GM10248 (cell line): ENCODE measurements at regions not wholly inside any gene's neighbourhood (a gene's known extent, or its start where the extent isn't known, plus 50 kb on each side); places are given as distances from the start of the nearest gene placed in this dataset.
A peak's percentile ranks its signal among the peaks of the same experiment; 100 is the strongest.

ENCODE experiments used
- CTCF ChIA-PET: fragments of 300-600 bp; sonication (Branson Sonifier 250); formaldehyde crosslinking; extraction: SDS; loops from one replicate; lab custom pipeline; 2021; ENCODE audit warnings: antibody characterized with exemption; lab: Yijun Ruan, JAX
- POLR2A ChIA-PET: fragments of 350-650 bp; sonication (Branson Sonifier 250); formaldehyde crosslinking; extraction: SDS; loops from one replicate; lab custom pipeline; 2020; ENCODE audit warnings: antibody characterized with exemption; lab: Yijun Ruan, JAX
- DNase-seq: peaks from one replicate; pipeline ENCODE4 v3.0.0; 2012; ENCODE audit errors: extremely low spot score
- TF ChIP-seq, protein P1 (sequence below): IDR thresholded peaks from 2 replicates; pipeline ENCODE4 v1.5.1; 2012; ENCODE audit warnings: mild to moderate bottlenecking, low read depth; ENCODE audit errors: extremely low read depth, missing control alignments, control extremely low read depth

DNA sequence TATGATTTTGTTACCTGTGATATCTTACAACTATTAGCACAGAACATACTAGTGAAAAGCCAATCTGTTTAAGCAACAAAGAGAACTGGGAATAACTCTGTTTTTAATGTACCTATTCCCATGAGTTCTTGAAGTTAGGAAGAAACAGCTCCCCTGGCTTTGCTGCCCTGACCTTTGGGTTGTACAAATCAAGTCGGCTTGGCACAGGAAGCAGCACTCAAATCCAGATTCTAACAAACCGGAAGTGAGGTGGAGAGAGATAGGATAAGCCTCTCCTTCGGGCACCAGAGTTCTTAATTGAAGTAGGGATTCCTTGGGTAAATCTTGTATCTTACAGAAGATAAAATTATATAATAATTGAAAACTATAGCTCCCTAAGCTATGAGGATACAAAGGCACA, 144.8 kb upstream of the CPEB2 start:
- TF ChIP-seq, protein P1, sequence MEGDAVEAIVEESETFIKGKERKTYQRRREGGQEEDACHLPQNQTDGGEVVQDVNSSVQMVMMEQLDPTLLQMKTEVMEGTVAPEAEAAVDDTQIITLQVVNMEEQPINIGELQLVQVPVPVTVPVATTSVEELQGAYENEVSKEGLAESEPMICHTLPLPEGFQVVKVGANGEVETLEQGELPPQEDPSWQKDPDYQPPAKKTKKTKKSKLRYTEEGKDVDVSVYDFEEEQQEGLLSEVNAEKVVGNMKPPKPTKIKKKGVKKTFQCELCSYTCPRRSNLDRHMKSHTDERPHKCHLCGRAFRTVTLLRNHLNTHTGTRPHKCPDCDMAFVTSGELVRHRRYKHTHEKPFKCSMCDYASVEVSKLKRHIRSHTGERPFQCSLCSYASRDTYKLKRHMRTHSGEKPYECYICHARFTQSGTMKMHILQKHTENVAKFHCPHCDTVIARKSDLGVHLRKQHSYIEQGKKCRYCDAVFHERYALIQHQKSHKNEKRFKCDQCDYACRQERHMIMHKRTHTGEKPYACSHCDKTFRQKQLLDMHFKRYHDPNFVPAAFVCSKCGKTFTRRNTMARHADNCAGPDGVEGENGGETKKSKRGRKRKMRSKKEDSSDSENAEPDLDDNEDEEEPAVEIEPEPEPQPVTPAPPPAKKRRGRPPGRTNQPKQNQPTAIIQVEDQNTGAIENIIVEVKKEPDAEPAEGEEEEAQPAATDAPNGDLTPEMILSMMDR: no peak
- no peak for DNase-seq
- ChIA-PET CTCF (interaction anchor here (1.5 to 2.4 kb wide), 2 partner anchors 11 to 14 kb away, joined by 5 to 8 read pairs; no protein-coding TSS in a partner anchor), POLR2A (no interaction called here)

DNA sequence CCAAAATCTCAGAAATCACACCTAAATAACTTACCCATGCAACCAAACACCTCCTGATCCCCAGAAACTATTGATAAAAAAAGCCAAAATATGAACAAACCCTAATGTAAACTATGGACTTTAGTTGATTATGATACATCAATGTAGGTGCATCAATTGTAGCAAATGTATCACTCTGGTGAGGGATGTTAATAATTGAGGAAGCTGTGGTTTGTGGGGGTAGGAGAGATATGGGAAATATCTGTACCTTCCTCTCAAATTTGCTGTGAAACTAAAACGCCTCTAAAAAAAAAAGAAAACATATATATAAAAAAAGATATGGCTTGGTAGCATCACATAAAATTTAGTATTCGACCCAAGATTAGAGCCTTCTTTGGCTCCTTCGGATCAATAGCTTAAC, 144.3 kb upstream of the CPEB2 start:
- ChIA-PET CTCF (interaction anchor here (1.5 kb wide), 1 partner anchor 10 kb away, joined by 5 read pairs; no protein-coding TSS in a partner anchor), POLR2A (no interaction called here)
- DNase-seq: no peak
- TF ChIP-seq, protein P1: no peak

DNA sequence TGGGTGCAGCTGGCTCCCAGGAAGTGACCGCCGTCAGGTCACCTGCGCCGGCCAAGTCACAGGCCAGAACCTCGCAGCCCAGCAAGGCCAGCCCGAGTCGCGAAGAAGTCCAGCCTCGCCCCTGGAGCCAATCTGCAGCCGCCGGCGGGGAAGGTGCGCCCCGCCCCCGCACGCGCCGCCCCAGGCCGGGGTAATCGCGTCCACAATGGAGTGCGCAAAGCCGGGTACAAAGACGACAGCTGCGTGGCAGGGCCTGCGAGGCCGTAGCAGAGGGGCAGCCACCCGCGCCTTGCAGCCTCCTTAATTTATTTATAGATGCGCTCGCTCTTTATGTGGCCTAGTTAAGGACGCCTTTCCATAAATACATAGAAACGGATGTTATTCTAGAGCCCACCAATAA, 139.4 kb upstream of the CPEB2 start:
- POLR2A ChIA-PET: no interaction called here
- CTCF ChIA-PET: interaction anchor here (1.0 to 1.5 kb wide), 2 partner anchors 9 to 12 kb away, joined by 3 to 5 read pairs; no protein-coding TSS in a partner anchor
- TF ChIP-seq, protein P1: no peak
- DNase-seq: peak; percentile 23

DNA sequence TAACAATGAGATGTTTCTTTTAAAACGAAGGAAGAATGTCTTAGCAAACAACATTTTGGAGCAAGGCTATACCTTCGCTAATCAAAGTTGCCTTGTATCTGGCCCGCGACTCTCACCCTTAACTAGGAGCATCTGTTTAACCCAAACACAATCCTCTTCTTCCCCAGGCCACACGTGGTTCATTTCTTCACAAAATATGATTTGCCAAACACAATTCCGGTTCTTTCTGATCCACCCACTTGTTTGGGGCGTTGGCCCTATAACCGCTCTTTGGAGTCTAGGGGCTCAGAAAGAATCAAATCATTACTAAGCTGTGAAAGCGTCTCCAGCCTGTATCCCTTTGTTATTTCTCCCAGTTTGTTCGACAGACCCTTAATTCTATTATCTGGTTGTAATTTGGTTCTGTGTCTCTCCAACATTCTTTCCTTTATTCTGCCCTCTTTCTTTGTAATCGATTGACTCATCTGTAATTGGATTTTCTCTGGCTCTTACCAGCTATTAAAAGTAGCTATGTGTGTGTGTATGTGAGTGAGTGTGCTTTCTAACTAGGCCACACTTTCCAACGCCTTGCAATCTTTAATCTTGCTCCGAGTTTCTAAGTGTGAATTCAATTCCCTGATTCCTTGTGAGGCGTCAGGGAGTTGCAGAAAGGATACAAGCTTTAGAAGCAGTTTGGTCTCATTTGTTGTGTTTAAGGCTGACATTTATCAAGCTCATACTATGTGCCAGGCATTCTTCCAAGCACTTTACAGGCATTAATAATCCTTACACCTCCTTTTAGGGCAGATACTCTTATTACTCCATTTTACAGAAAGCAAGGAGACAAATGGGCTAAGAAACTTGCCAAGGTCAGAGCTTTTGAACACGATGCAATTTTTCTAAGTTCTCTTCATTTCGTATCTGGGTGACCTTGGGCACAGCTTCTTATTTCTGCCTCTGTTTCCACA, 138.6 kb upstream of the CPEB2 start:
- DNase-seq: no peak
- ChIA-PET POLR2A (no interaction called here), CTCF (interaction anchor here (1.3 to 1.5 kb wide), 3 partner anchors 9 to 18 kb away, joined by 3 to 5 read pairs (median 5); no protein-coding TSS in a partner anchor)
- TF ChIP-seq, protein P1: no peak

DNA sequence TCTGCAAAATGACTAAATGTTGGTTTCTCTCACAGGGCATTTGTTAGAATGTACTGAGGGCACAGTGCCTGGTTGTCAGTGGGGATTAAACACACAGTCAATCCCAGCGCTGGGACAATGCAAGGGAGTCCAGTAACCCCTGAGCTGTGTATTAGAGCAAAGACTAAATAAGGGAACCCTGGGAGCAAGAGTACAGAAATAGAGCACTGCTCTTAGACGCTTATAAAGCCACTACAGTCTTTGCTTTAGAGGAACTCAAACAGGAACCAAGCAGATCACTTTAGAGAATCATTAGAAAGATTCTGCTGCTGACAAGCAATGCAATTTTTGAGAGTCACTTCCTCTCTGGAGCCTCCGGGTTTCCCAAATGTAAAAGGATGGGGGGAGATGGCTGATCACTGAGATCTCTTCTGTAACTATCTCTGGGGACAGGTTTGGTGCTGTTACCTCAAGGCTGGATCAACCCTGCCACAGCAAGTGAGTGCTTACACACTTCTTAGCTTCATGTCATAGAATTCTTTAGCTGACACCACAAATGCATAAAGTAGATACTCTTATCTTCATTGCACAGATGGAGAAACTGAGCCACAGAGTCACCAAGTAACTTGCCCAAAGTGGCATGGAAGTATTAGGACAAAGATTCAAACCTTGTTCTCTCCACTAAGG, 137.8 kb upstream of the CPEB2 start:
- DNase-seq: no peak
- ChIA-PET CTCF (interaction anchor here (0.9 to 1.5 kb wide), 4 partner anchors 8 to 31 kb away, joined by 3 to 5 read pairs (median 4); no protein-coding TSS in a partner anchor), POLR2A (no interaction called here)

DNA sequence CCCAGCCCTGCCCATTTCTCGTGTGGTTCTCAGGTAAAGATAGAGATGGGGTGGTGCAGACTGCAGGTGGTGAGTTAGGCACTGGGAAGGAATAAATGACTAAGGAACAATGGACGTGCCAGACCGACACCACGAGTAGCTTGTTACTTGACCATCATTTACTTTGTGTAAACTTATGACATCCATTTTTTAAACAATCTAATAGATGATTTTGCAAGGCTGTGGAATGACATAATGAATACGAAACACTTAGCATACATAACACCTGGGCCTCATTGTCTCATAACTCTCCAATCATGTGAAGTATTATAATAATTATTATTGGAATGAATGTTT, 137.3 kb upstream of the CPEB2 start:
- ChIA-PET CTCF (interaction anchor here (0.8 to 1.4 kb wide), 3 partner anchors 15 to 31 kb away, joined by 3 to 5 read pairs (median 3); no protein-coding TSS in a partner anchor), POLR2A (no interaction called here)
- TF ChIP-seq, protein P1: no peak
- DNase-seq: no peak

More for the DNA sequence above, 137.8 kb upstream of the CPEB2 start:
- TF ChIP-seq, protein P1: no peak
